C4-2B (cell line): ENCODE measurements at regions not wholly inside any gene's neighbourhood (a gene's known extent, or its start where the extent isn't known, plus 50 kb on each side); places are given as distances from the start of the nearest gene placed in this dataset.

Source experiments
- CTCF ChIP-seq: fragments of 450-650 bp; conservative IDR thresholded peaks from 2 replicates; pipeline ENCODE4 v1.5.1; 2017; ENCODE audit warnings: mild to moderate bottlenecking
- ZFX ChIP-seq: fragments of 450-650 bp; IDR thresholded peaks from 2 replicates; pipeline ENCODE4 v1.6.1; 2017

GRCh38 chr1:4006676-4007374 is 106.8 kb upstream of the C1orf174 start:
- no peak for TF ChIP-seq CTCF
- no peak for TF ChIP-seq ZFX
